Iris pigment epithelial cell (primary cell): ENCODE measurements at regions not wholly inside any gene's neighbourhood (a gene's known extent, or its start where the extent isn't known, plus 50 kb on each side); places are given as distances from the start of the nearest gene placed in this dataset.
A peak's percentile ranks its signal among the peaks of the same experiment; 100 is the strongest.

Experiments
- DNase-seq: peaks from one replicate; pipeline ENCODE4 v3.0.0-alpha.2; 2011; ENCODE audit warnings: low read depth

DNA sequence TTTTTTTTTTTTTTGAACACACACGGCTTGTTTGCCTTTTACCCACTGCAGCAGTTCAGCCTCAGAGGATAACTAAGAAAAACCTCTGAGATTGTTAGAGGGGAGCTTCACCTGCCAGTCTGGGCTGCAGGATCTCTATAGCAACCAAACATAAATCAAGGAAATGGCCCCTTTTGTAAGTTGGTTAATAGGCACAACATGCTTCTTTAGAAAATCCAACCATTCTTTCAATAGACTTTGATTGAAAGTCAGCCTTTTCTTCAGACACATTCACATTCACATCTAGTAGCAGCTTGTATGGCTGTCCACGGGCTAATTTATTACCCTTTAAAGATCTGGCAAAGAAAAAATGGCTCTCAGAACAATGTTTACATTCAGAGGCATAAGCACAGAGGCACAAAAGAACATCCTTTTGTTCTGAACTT lies 136.6 kb upstream of the RARB start:
- no peak for DNase-seq

DNA sequence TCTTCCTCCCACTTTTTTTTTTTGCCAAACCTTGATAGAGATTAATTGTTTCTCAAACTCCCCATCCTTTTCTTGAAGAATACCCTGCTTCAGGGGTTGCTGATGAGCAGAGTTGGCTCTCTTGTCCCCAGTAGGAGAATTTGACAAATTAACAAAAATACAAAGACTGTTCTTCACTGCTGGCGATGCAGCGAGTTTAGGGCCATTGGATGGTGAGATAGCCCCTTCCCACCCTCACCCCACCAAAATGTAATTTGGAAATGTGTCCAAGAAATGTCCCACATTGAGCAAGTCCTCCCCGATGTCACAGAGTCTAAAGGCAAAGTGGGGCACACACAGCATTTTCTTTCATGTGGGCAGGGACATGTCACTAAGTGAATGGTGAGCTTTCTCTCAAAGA lies 136.0 kb upstream of the RARB start:
- DNase-seq = no peak

DNA sequence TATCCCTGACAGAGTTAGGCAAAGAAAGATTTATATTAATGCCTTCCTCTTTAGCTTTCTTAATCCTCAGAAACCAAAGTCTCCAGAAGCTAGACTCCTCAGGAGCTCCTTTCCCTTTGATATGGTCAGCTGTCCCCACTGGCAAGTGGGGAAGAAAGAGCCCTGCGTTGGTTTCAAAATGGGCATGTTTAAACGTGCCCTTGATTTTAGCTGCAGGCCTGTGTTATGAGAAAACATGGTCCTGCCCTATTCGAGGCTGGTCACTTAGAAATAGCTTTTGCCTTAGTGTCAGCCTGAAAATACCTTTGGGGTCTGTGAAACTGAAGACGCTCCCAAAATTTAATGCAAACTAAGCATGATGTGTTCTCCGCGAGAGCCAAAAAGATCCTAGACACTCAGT lies 135.5 kb upstream of the RARB start:
- DNase-seq = no peak

DNA sequence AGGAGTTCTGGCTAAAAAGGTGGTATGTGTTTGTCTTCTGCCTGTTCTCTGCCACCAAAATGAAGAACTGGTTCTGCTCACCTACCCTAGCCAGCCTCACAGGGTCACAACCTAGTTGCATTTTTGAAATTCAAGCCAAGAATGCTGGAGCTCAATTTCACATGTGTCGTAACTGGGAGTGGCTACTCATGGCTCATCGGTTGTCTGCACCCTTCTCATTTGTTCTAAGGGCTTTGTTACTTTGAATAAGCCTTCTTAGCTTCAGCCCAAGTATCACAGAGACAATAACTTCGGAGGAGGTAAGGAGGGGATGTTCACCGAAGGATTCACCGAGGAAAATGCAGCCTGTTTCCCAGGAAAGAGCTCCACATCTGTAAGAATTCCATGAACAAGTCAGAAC lies 134.3 kb upstream of the RARB start:
- DNase-seq = peak; percentile 54

DNA sequence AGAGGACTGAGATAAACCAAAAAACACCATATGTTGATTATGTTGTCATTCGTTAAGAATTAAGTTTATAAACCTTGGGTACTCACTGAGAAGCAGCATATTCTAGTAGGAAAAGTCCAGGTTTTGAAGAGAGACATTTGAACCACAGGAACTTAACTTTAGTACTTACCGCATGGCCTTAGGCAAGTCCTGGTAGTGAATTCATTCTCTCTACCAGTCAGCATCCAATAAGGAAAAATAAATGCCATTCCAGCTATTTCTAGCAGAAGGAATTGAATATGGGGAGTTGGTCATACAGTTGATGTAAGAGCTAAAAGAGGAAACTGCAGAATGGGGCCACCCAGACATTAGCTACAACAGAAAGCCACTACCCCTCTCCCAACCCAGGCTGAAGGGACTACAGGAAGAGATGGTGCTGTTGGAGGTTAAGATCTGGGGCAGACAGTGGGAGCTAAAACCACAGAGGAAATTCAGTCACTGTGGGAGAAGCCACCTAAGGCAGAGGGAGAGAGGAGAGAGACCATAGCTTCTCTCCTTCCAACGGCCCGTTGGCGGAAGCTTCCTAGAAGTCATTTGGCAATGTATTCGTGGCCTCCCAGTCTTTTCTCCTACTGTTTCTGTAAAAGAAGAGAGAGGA lies 133.8 kb upstream of the RARB start:
- DNase-seq = no peak

DNA sequence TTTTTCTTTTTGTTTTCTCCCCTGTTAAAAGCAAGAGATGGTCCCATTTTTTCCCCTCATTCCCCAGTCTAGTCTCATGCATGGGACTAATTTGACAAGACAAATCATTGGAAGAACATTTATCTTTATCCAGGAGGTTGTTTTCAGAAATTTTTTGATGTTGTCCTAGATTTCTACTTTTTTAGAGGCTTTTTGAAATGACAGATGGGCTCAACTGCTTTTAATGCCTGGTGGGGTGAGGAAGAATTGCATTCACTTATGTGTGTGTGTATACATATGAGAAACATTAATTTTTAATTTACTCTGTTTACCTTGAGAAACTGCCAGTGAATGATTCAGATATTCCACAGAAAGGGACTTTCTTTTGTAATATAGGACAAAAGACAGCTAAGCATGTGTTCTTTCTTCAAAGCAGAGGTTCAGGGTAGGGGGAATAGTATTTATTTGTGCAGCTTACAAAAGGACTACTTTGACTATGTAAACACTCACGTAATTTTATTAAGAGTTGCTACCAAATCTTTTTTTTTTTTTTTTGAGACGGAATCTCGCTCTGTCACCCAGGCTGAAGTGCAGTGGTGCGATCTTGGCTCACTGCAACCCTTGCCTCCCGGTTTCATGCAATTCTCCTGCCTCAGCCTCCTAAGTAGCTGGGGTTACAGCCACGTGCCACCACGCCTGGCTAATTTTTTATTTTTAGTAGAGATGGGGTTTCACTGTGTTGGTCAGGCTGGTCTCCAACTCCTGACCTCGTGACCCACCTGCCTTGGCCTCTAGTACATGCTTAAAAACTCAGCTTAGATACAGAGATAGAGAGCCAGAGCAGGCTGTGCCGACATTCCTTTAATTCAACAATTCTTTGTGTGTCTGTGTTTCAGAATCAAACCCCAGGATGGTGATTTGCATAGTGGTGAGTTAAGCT lies 130.1 kb upstream of the RARB start:
- peak; percentile 76 for DNase-seq

DNA sequence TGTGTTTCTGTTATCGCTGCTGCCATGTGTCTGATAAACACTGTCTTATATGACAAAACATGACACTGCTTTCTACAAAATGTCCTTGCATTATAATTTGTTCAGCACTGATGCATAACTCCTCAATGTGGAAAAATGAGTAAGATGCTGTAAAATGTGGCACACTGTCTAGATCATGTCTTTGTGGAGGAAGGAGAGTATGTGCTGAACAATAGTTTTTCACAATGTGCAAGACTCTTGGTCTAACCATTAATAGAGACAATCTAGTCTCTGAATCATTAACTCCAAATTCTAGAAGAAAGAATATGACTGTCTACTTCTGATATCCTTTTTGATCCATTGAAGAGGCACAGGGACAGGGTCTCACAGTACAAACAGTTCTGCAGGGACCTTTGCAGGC lies 127.9 kb upstream of the RARB start:
- DNase-seq = no peak

DNA sequence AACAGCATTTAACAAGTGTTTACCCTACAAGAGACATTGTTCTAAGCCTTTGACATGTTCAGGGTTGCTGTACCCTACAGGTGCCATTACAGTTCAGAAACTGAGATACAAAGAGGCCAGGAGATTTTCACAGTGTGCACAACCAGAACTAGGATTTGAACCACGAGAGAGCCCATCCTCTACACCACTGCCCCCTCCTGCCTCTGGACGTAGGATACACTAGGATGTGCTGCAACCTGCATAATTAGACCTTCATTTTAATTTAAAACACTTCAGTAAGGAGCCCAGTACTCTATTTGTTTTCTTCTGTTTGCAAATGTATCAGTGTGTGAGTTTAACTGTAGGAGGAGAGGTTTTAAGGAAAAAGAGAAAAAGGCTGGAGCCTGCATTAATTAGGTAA lies 123.1 kb upstream of the RARB start:
- no peak for DNase-seq

DNA sequence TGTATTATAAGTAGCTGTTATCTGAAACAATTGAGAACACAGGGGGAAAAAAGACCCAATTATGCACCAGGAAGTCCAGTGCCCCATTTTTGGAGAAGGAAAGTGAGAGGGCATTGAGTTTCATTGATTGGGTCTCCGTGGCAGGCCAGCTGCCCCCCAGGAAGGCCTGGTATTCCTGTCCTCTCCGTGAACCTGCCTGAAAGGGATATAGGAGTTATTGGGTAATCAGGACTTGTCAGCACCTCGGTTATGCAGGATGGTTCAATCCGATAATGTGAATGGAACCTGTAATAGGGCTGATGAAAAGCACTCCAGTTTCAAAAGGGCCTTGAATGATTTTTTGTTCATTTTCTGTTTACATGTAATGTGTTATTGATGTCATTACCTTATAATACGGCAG lies 122.0 kb upstream of the RARB start:
- peak; percentile 66 for DNase-seq

DNA sequence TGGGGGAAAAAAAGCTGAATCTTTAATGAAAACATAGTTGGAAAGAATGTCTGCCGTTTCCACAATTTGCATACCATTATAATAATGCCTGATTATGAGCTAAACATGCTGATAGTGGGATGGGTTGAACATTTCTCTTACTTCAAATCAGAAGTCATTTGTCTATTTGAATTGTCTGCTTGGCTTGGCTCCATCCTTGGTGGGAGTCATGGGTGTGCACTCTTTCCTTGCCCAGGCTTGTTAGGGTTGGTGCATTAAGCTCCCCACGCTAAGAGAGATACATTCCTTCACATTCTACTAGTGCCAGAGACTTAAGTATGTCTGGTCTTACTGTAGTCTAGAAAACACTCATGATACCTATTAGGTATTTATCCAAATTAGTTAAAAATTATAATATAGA lies 121.4 kb upstream of the RARB start:
- no peak for DNase-seq

DNA sequence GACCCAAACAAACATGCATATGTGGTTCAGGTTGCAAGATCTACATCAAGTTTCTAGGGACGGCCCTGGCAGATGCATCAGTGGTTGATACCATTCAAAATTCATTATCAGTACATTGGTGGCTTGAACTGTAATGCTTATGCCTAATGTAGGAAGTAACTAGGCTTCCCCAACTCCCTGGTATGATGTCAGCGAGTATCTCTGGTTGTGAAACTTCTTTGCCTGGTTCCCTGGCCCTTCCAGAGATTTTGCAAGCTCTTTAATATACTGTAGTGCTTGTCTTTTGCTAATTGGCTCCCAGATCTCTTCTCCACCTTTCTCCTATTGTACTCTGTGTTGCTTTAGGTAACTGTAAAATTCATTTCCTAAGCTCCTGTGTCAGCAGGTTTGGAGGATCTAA lies 114.8 kb upstream of the RARB start:
- peak; percentile 64 for DNase-seq

DNA sequence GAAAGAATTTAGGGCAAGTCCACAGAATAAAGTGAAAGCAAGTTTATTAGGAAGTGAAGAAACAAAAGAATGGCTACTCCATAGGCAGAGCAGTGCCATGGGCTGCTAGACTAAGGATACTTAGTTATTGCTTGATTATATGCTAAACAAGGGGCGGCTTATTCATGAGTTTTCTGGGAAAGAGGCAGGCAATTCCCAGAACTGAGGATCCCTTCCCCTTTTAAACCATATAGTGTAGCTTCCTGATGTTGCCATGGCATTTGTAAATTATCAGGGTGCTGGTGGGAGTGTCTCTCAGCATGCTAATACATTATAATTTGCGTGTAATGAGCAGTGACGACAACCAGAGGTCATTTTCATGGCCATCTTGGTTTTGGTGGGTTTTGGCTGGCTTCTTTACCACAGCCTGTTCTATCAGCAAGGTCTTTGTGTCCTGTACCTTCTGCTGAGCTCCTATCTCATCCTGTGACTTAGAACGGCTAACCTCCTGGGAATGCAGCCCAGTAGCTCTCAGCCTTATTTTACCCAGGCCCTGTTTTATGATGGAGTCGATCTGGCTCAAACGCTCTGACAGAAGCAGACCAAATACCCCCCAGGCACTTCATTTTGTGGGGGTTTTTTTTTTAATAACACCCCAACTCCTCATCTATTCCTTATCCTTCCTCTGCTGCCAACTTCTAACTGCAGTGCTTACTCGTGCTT lies 103.0 kb upstream of the RARB start:
- DNase-seq = no peak

DNA sequence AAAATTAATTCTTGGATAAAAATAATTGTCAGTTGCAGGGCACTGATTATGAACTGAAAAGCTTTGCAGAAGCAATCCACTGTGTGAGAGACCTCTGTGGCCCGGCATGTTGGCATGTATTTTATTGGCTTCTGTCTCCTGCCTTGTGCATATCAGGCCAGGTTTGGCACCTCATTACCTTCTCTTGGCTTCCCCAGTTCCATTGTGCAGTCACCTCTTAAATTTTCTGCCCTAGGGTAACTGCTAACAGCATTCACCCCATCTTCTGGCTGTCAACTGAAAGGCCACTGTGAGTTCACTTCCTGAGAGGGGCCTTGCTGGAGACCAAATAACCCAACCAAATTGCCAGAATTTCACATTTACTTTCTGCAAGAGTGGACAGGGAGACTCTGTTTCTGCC lies 92.7 kb upstream of the RARB start:
- DNase-seq = no peak

DNA sequence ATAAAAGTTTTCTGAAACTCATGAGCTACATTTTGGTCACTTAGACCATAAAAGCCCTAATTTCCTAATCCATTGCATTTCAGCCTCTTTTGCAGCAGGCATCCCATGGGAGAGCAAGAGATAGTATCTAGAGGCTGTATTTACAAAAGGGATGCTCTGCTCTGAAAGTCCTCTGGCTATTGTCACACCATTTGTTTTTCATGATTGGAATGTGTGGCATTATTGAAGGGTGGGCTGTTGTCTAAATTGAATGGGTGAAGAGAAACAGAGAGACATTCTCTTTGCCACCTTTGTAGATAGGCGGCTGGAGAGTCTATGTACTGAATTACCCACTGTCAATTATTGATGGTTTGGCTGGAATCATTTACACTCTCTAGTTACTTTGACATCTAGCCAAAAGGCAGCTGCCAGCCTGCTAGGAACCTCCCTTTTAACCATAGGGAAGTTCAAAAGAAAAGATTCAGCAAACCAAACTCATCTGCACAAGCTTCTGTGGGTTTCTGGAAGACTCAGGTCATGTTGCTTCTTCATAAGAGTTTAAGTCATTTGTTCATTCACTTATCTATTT lies 89.8 kb upstream of the RARB start:
- DNase-seq = no peak

DNA sequence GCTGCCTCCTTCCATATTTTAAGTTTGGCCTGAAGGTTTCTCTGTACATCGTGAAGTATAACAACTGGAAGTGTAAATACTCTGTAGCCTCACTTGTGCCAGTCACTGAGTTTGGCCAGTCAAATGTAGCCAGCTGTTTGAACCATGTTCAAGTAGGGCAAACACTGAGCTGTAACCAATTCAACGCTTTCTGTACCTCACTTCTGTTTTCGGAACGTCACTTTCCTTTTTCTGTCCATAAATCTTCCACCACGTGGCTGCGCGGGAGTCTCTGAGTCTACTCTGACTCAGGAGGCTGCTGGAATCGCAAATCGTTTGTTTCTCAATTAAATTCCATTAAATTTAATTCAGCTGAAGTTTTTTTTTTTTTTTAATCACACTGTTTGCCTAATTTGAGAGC lies 88.8 kb upstream of the RARB start:
- no peak for DNase-seq

DNA sequence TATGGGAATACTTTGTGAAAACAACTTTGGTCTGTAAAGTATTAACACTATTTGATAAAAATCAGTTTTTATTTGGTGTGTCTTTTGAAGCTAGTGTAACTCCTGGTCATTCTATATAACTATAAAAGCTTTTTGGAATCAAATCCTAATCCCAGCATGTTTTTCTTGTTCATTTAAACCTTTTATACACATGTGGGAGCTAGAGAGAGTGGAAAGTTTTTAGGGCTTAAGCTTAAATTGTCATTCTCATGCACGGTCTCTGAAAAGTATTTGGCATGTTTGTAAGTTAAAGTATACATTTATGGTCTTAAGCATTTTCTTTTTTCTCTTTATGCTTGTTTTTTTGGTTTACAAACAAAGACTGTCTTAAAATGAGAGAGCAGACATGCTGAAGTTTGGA lies 83.4 kb upstream of the RARB start:
- DNase-seq = no peak

DNA sequence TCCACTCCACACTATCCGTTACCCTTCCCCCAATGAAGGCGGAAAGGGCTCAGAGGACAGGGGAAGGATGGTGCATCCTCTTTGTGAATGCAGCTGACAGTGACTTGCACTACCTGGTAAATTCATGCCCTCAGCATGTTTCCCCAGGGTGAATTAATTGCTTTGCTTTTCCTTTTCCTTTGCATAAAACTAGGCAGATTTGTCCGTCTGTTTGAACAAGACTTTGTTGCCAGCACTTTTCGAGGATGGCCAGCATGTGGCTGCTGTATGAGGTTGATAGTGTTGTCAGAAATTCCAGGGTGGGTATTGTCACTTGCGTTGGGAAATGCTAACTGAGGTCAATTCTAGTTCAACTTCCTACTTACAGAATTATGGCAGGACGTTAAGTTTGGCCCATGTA lies 79.0 kb upstream of the RARB start:
- DNase-seq = no peak

DNA sequence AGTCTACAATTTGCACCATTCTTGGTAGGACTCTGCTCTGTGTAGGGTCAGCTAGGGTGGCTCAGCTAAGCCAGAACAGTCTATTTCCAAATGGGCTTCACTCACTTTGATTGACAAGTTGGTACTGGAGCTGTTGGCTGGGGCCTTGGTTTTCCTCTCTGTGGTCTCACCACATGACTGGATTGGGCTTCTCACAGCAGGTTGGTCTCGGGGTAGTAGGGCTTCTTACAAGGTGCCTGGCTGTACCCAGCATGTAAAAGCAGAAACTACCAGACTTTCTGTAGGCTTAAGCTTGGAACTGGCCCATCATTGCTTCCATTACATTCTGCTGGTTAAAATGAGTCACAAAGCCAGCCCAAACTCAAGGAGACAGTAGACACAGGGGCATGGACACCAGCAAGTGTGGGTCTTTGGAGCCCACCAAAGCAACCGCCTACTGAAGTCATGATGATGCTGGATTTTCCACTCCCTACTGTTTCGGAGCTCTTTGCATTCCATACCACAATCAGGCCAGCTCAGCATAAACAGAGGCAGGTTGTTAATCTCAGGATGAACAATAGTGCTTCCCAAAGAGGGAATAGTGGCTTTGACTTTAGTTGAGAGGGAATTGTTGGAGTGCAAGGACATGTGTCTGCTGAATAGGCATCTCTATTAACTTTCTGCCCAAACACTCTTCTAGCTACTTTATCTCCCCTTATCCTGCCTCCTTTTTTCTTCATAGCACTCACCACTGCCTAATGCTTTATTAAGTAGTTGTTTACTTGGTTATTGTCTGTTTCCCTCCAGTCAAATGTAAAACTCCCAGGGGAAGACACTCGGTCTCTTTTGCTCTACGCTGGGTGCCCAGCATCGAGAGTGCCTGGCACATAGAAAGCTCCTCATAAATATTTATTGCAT lies 78.0 kb upstream of the RARB start:
- DNase-seq = no peak

DNA sequence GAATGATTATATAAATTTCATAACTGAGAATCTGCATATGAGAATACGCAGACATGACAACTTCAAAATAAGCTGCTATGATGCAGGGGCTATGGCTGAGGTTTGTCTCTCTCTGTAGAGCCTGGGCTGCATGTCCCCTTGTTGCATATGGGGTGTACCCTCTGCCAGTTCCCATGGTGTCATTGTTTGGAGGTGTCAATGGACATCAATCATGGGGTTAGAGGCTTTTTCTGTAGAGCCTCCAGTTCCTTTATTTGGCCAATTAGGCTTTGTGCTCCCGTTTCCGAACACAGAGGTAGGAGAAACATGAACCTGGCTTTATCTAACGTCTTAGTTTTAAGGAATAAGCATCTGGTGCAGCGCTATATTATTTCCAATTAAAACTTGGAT lies 77.3 kb upstream of the RARB start:
- DNase-seq = no peak

DNA sequence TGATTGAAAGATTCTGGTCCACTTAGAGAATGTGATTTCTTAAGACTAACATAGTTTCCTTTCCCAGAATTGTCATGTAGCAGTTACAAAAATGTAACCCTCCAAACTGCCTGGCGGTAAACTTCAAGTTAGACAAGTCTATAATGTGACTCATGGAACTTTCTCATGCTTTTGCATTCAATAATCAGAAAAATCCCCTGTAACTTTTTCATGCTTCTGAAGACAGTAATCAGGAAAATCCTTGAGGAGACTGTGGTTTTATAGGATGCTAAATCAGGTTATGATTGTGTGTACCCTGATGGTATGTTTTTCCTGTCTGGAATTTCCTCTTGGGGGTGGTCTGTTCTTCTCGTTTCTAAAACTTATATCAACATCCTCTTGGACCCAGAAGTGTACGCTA lies 74.0 kb upstream of the RARB start:
- peak; percentile 78 for DNase-seq

DNA sequence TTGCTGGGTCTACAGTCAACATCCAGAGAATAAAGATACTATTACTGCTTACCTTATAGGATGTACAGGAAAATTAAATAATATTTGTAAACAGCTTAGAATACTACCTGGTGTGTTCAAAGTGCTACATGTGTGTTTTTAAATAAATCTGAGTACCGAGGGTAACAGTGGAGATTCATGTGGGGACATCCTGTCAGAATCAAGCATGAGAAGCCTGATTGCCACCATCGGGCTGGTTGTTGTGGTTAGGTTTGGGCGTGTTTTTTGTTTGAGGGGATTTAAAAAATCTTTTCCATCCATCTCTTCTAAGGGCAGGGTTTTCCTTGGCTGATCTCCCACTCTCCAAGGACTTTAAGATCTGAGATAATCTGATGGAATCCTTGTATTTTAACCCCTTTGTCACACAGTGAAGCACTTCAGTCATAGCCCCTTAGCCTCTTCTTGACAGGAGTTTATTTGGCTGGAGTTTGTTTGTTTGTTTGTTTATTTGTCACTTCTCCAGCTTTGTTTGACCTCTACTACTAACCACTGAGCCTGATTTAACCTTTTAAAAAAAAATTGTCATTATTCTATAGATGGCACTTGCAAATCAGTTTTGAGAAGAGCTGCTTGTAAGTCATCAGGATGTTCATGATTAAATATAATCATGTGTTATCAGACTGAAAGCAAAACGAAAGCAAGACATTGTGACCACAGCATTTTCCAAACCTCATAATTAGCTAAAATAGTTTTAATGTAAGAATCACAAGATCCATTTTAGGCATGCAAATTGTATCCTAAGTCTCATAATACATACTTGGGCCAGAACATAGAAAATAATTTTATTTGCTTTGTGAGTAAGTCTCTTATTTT lies 72.8 kb upstream of the RARB start:
- DNase-seq = peak; percentile 29
